HEK293 (cell line): ENCODE measurements at regions not wholly inside any gene's neighbourhood (a gene's known extent, or its start where the extent isn't known, plus 50 kb on each side); places are given as distances from the start of the nearest gene placed in this dataset.
"Not testable (repeated sequence)": the region's sequence is repeated elsewhere in the genome, so short reads cannot be mapped to it uniquely, and the experiment has no call there.

ENCODE experiments used
- CTCF ChIA-PET: fragments of 350-600 bp; formaldehyde crosslinking; extraction: SDS; loops from one replicate; lab custom pipeline; 2021; ENCODE audit warnings: antibody characterized with exemption; lab: Yijun Ruan, JAX
- POLR2A ChIA-PET: fragments of 300-600 bp; formaldehyde crosslinking; extraction: SDS; loops from one replicate; lab custom pipeline; 2020; ENCODE audit warnings: antibody characterized with exemption, inconsistent platforms; lab: Yijun Ruan, JAX
- H3K27ac ChIP-seq: fragments of 200-500 bp; sonication (Bioruptor generic); 2 replicates; pipeline ENCODE4 v1.5.1; 2014; ENCODE audit warnings: low read depth, low read length, control low read depth, inconsistent platforms; ENCODE audit errors: extremely low read depth
- H3K36me3 ChIP-seq, 2 experiments: fragments of 200-500 bp in 1 of 2; sonication (Bioruptor generic) in 1 of 2; 1 replicate in 1 of 2; 2 replicates in 1 of 2; pipeline ENCODE4 v1.5.1; 2014 to 2017; ENCODE audit warnings: inconsistent platforms in 2 of 2, low read length in 2 of 2; ENCODE audit not compliant: control insufficient read depth in 2 of 2, insufficient read depth in 1 of 2
- H3K4me1 ChIP-seq: fragments of 200-500 bp; sonication (Bioruptor generic); 2 replicates; pipeline ENCODE4 v1.5.1; 2014; ENCODE audit warnings: mild to moderate bottlenecking, low read length, inconsistent platforms; ENCODE audit not compliant: control insufficient read depth, insufficient read depth
- H3K4me3 ChIP-seq: 2 replicates; pipeline ENCODE4 v1.5.1; 2011; ENCODE audit warnings: low read depth, mild to moderate bottlenecking, control low read depth, low read length, moderate library complexity
- H3K9me3 ChIP-seq: fragments of 200-500 bp; sonication (Bioruptor generic); 2 replicates; pipeline ENCODE4 v1.5.1; 2014; ENCODE audit warnings: low read depth, low read length, inconsistent platforms; ENCODE audit not compliant: control insufficient read depth, insufficient read depth
- KLF9 ChIP-seq: fragments of 450-650 bp; formaldehyde crosslinking; IDR thresholded peaks from 2 replicates; pipeline ENCODE4 v1.5.1; 2016; ENCODE audit warnings: missing biosample characterization, missing genetic modification characterization, low read depth
- SCRT1 ChIP-seq: fragments of 450-650 bp; formaldehyde crosslinking; IDR thresholded peaks from 2 replicates; pipeline ENCODE4 v1.5.1; 2016; ENCODE audit warnings: missing biosample characterization, missing genetic modification characterization, borderline replicate concordance
- WT1 ChIP-seq: fragments of 450-650 bp; formaldehyde crosslinking; IDR thresholded peaks from 2 replicates; pipeline ENCODE4 v1.5.1; 2016; ENCODE audit warnings: missing biosample characterization, missing genetic modification characterization
- ZBTB48 ChIP-seq: fragments of 450-650 bp; formaldehyde crosslinking; IDR thresholded peaks from 2 replicates; pipeline ENCODE4 v1.5.1; 2016; ENCODE audit warnings: missing biosample characterization, missing genetic modification characterization
- ZIC2 ChIP-seq: fragments of 450-650 bp; formaldehyde crosslinking; IDR thresholded peaks from 2 replicates; pipeline ENCODE4 v1.5.1; 2016; ENCODE audit warnings: missing biosample characterization, missing genetic modification characterization
- ZNF404 ChIP-seq: fragments of 450-650 bp; formaldehyde crosslinking; IDR thresholded peaks from 2 replicates; pipeline ENCODE4 v1.5.1; 2017; ENCODE audit warnings: missing biosample characterization, missing genetic modification characterization
- ZNF549 ChIP-seq: fragments of 450-650 bp; IDR thresholded peaks from 2 replicates; pipeline ENCODE4 v1.5.1; 2018; ENCODE audit warnings: missing biosample characterization, missing genetic modification characterization, mild to moderate bottlenecking, inconsistent platforms, moderate library complexity
- ZNF585B ChIP-seq: fragments of 450-650 bp; formaldehyde crosslinking; IDR thresholded peaks from 2 replicates; pipeline ENCODE4 v1.5.1; 2016; ENCODE audit warnings: missing biosample characterization, missing genetic modification characterization
- ZNF600 ChIP-seq: fragments of 450-650 bp; formaldehyde crosslinking; IDR thresholded peaks from 2 replicates; pipeline ENCODE4 v1.5.1; 2016; ENCODE audit warnings: missing biosample characterization, missing genetic modification characterization
- ZNF791 ChIP-seq: fragments of 450-650 bp; formaldehyde crosslinking; IDR thresholded peaks from 2 replicates; pipeline ENCODE4 v1.5.1; 2016; ENCODE audit warnings: missing biosample characterization, missing genetic modification characterization
- TF ChIP-seq, protein P1 (sequence below): fragments of 450-650 bp; formaldehyde crosslinking; IDR thresholded peaks from 2 replicates; pipeline ENCODE4 v1.5.1; 2017; ENCODE audit warnings: missing biosample characterization, mild to moderate bottlenecking, missing genetic modification characterization, moderate library complexity
- TF ChIP-seq, protein P2 (sequence below): fragments of 450-650 bp; formaldehyde crosslinking; IDR thresholded peaks from 2 replicates; pipeline ENCODE4 v1.5.1; 2016; ENCODE audit warnings: missing biosample characterization, missing genetic modification characterization
- TF ChIP-seq, protein P3 (sequence below): fragments of 450-650 bp; formaldehyde crosslinking; IDR thresholded peaks from 2 replicates; pipeline ENCODE4 v1.5.1; 2016; ENCODE audit warnings: missing biosample characterization, missing genetic modification characterization
- TF ChIP-seq, protein P4 (sequence below): fragments of 450-650 bp; formaldehyde crosslinking; IDR thresholded peaks from 2 replicates; pipeline ENCODE4 v1.5.1; 2016; ENCODE audit warnings: missing biosample characterization, missing genetic modification characterization
- TF ChIP-seq, protein P5 (sequence below): fragments of 450-650 bp; formaldehyde crosslinking; IDR thresholded peaks from 2 replicates; pipeline ENCODE4 v1.5.1; 2016; ENCODE audit warnings: missing biosample characterization, missing genetic modification characterization, borderline replicate concordance
- TF ChIP-seq, protein P6 (sequence below): fragments of 450-650 bp; formaldehyde crosslinking; conservative IDR thresholded peaks from 2 replicates; pipeline ENCODE4 v1.5.1; 2016; ENCODE audit warnings: low read depth, missing biosample characterization, missing genetic modification characterization
- TF ChIP-seq, protein P7 (sequence below): fragments of 450-650 bp; formaldehyde crosslinking; IDR thresholded peaks from 2 replicates; pipeline ENCODE4 v1.5.1; 2016; ENCODE audit warnings: missing biosample characterization, missing genetic modification characterization

DNA sequence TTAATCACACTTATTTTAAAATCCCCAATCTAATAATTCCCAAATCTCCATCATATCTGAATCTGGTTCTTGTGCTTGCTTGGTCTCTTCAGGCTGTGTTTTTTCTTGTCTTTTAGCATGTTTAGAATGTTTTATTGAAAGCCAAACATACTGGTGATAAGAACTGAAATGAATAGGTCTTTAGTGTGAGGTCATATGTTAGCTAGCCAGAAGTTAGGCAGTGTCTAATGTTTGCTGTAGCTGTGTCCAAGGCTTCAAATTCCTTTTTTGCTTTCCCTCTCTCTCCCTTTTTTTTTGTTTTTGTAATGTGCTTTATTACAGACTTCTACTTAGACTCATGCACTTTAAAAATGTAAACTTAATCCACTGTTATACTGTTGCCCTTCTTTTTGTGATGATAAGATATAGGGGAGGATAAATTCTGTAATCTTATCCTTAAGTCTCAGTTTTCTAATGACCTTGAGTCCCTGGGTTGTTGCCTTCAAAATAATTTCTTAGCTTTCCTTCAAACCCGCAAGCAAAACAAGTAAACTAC is 725.1 kb downstream of the BRINP3 start:
- H3K27ac ChIP-seq, result no peak overlapping the region
- ChIA-PET CTCF (no interaction called here), POLR2A (no interaction called here)
- H3K4me3 ChIP-seq, result no peak overlapping the region
- no peaks in the 10 kb centered on the region for H3K9me3 ChIP-seq
- no peaks in the 10 kb centered on the region for H3K36me3 ChIP-seq
- TF ChIP-seq, protein P1, sequence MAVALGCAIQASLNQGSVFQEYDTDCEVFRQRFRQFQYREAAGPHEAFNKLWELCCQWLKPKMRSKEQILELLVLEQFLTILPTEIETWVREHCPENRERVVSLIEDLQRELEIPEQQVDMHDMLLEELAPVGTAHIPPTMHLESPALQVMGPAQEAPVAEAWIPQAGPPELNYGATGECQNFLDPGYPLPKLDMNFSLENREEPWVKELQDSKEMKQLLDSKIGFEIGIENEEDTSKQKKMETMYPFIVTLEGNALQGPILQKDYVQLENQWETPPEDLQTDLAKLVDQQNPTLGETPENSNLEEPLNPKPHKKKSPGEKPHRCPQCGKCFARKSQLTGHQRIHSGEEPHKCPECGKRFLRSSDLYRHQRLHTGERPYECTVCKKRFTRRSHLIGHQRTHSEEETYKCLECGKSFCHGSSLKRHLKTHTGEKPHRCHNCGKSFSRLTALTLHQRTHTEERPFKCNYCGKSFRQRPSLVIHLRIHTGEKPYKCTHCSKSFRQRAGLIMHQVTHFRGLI, result no peak
- TF ChIP-seq, protein P2, sequence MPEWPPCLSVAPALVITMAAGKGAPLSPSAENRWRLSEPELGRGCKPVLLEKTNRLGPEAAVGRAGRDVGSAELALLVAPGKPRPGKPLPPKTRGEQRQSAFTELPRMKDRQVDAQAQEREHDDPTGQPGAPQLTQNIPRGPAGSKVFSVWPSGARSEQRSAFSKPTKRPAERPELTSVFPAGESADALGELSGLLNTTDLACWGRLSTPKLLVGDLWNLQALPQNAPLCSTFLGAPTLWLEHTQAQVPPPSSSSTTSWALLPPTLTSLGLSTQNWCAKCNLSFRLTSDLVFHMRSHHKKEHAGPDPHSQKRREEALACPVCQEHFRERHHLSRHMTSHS (tag by site-specific recombination), result no peak
- TF ChIP-seq ZNF549 (tag by site-specific recombination) (no peak), SCRT1 (tag by site-specific recombination) (no peak), WT1 (tag by site-specific recombination) (no peak), KLF9 (tag by site-specific recombination) (no peak), ZNF791 (tag by site-specific recombination) (no peak), ZNF585B (tag by site-specific recombination) (no peak), ZBTB48 (no peak), ZNF404 (tag by site-specific recombination) (no peak), ZIC2 (tag by site-specific recombination) (no peak), ZNF600 (tag by site-specific recombination) (no peak)
- TF ChIP-seq, protein P3, sequence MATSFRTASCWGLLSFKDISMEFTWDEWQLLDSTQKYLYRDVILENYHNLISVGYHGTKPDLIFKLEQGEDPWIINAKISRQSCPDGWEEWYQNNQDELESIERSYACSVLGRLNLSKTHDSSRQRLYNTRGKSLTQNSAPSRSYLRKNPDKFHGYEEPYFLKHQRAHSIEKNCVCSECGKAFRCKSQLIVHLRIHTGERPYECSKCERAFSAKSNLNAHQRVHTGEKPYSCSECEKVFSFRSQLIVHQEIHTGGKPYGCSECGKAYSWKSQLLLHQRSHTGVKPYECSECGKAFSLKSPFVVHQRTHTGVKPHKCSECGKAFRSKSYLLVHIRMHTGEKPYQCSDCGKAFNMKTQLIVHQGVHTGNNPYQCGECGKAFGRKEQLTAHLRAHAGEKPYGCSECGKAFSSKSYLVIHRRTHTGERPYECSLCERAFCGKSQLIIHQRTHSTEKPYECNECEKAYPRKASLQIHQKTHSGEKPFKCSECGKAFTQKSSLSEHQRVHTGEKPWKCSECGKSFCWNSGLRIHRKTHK (tag by site-specific recombination), result no peak
- TF ChIP-seq, protein P4, sequence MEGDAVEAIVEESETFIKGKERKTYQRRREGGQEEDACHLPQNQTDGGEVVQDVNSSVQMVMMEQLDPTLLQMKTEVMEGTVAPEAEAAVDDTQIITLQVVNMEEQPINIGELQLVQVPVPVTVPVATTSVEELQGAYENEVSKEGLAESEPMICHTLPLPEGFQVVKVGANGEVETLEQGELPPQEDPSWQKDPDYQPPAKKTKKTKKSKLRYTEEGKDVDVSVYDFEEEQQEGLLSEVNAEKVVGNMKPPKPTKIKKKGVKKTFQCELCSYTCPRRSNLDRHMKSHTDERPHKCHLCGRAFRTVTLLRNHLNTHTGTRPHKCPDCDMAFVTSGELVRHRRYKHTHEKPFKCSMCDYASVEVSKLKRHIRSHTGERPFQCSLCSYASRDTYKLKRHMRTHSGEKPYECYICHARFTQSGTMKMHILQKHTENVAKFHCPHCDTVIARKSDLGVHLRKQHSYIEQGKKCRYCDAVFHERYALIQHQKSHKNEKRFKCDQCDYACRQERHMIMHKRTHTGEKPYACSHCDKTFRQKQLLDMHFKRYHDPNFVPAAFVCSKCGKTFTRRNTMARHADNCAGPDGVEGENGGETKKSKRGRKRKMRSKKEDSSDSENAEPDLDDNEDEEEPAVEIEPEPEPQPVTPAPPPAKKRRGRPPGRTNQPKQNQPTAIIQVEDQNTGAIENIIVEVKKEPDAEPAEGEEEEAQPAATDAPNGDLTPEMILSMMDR (tag by site-specific recombination), result no peak
- TF ChIP-seq, protein P5, sequence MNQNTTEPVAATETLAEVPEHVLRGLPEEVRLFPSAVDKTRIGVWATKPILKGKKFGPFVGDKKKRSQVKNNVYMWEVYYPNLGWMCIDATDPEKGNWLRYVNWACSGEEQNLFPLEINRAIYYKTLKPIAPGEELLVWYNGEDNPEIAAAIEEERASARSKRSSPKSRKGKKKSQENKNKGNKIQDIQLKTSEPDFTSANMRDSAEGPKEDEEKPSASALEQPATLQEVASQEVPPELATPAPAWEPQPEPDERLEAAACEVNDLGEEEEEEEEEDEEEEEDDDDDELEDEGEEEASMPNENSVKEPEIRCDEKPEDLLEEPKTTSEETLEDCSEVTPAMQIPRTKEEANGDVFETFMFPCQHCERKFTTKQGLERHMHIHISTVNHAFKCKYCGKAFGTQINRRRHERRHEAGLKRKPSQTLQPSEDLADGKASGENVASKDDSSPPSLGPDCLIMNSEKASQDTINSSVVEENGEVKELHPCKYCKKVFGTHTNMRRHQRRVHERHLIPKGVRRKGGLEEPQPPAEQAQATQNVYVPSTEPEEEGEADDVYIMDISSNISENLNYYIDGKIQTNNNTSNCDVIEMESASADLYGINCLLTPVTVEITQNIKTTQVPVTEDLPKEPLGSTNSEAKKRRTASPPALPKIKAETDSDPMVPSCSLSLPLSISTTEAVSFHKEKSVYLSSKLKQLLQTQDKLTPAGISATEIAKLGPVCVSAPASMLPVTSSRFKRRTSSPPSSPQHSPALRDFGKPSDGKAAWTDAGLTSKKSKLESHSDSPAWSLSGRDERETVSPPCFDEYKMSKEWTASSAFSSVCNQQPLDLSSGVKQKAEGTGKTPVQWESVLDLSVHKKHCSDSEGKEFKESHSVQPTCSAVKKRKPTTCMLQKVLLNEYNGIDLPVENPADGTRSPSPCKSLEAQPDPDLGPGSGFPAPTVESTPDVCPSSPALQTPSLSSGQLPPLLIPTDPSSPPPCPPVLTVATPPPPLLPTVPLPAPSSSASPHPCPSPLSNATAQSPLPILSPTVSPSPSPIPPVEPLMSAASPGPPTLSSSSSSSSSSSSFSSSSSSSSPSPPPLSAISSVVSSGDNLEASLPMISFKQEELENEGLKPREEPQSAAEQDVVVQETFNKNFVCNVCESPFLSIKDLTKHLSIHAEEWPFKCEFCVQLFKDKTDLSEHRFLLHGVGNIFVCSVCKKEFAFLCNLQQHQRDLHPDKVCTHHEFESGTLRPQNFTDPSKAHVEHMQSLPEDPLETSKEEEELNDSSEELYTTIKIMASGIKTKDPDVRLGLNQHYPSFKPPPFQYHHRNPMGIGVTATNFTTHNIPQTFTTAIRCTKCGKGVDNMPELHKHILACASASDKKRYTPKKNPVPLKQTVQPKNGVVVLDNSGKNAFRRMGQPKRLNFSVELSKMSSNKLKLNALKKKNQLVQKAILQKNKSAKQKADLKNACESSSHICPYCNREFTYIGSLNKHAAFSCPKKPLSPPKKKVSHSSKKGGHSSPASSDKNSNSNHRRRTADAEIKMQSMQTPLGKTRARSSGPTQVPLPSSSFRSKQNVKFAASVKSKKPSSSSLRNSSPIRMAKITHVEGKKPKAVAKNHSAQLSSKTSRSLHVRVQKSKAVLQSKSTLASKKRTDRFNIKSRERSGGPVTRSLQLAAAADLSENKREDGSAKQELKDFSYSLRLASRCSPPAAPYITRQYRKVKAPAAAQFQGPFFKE (tag by site-specific recombination), result no peak
- TF ChIP-seq, protein P6, sequence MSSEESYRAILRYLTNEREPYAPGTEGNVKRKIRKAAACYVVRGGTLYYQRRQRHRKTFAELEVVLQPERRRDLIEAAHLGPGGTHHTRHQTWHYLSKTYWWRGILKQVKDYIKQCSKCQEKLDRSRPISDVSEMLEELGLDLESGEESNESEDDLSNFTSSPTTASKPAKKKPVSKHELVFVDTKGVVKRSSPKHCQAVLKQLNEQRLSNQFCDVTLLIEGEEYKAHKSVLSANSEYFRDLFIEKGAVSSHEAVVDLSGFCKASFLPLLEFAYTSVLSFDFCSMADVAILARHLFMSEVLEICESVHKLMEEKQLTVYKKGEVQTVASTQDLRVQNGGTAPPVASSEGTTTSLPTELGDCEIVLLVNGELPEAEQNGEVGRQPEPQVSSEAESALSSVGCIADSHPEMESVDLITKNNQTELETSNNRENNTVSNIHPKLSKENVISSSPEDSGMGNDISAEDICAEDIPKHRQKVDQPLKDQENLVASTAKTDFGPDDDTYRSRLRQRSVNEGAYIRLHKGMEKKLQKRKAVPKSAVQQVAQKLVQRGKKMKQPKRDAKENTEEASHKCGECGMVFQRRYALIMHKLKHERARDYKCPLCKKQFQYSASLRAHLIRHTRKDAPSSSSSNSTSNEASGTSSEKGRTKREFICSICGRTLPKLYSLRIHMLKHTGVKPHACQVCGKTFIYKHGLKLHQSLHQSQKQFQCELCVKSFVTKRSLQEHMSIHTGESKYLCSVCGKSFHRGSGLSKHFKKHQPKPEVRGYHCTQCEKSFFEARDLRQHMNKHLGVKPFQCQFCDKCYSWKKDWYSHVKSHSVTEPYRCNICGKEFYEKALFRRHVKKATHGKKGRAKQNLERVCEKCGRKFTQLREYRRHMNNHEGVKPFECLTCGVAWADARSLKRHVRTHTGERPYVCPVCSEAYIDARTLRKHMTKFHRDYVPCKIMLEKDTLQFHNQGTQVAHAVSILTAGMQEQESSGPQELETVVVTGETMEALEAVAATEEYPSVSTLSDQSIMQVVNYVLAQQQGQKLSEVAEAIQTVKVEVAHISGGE, result no peak
- TF ChIP-seq, protein P7, sequence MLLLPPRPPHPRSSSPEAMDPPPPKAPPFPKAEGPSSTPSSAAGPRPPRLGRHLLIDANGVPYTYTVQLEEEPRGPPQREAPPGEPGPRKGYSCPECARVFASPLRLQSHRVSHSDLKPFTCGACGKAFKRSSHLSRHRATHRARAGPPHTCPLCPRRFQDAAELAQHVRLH (tag by site-specific recombination), result no peak
- H3K4me1 ChIP-seq, result no peaks in the 10 kb centered on the region

DNA sequence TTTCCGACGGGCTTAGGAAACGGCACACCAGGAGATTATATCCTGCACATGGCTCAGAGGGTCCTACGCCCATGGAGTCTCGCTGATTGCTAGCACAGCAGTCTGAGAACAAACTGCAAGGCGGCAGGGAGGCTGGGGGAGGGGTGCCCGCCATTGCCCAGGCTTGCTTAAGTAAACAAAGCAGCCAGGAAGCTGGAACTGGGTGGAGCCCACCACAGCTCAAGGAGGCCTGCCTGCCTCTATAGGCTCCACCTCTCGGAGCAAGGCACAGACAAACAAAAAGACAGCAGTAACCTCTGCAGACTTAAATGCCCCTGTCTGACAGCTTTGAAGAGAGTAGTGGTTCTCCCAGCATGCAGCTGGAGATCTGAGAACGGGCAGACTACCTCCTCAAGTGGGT is 722.6 kb downstream of the BRINP3 start:
- H3K27ac ChIP-seq, CTCF ChIA-PET, H3K4me3 ChIP-seq, H3K9me3 ChIP-seq, H3K4me1 ChIP-seq, POLR2A ChIA-PET, H3K36me3 ChIP-seq: not testable (repeated sequence)
